GM12892 (cell line): ENCODE measurements at regions not wholly inside any gene's neighbourhood (a gene's known extent, or its start where the extent isn't known, plus 50 kb on each side); places are given as distances from the start of the nearest gene placed in this dataset.

Source experiments
- POLR2A ChIP-seq: IDR thresholded peaks from 2 replicates; pipeline ENCODE4 v1.6.1; 2011; ENCODE audit warnings: low read depth, low read length, control low read depth
- POLR2AphosphoS5 ChIP-seq: IDR thresholded peaks from 2 replicates; pipeline ENCODE4 v1.6.1; 2011; ENCODE audit warnings: low read depth, low read length, control low read depth

DNA sequence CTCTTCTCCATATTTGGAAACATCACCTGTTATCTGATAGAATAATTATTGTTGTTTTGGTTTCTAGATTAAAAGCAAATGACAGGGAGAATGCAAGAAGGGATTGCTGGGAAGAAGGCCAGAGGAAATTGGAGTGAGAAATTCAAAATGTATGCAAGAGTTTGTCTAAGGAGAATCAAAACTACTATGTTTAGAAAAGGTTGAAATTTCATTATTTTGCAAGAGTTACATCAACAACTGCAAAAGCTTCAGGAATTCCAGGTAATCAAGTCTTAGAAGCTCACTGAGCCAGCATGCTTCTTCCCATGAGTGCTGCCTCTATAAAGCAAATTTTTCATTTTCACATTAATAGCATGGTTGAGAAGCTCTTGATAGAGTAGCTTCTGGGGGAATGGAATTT lies 177.2 kb upstream of the GBE1 start:
- no peak for TF ChIP-seq POLR2A
- TF ChIP-seq POLR2AphosphoS5: no peak
